HG02885 (cell line): ENCODE measurements at regions not wholly inside any gene's neighbourhood (a gene's known extent, or its start where the extent isn't known, plus 50 kb on each side); places are given as distances from the start of the nearest gene placed in this dataset.
"Not testable (repeated sequence)": the region's sequence is repeated elsewhere in the genome, so short reads cannot be mapped to it uniquely, and the experiment has no call there.

Experiments
- ATAC-seq: cut with Tn5 transposase; IDR thresholded peaks from one replicate; pipeline ENCODE4 v1.9.1; 2021; ENCODE audit warnings: mild to moderate bottlenecking; ENCODE audit not compliant: unreplicated experiment, poor library complexity

DNA sequence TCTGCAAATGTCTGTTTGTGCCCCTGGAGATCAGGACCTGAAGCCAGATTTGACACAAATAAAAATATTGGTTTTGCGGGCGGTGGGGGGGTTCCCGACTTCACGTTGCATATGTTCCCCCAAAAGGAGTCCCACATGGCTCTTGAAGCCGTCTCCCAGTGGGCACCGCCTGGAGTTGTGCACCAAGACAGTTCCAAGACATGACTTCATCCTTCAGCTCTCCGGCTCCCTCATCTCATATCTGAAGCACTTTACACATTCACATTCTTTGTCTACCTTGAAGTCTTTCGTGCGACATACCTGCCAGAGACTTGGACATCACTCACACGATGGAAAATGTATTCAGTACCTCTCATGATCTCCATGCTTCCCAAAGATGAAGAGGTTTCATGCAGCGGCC lies 362.8 kb upstream of the FOXK1 start:
- no peak for ATAC-seq

DNA sequence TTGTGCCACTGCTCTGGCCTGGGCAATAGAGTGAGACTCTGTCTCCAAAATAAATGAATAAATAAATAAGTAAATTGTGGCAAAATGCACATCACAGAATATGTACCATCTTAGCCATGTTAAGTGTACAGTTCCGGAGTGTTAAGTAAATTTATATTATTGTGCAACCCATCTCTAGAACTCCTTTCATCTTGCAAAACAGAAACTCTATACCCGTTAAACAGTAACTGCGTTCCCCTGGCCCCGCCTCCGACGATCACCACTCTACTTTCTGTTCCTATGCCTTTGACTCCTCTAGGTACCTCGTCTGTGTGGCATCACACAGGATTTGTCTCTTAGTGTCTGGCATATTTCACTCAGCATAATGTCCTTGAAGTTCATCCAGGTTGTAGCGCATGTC lies 356.4 kb upstream of the FOXK1 start:
- ATAC-seq, result no peak

DNA sequence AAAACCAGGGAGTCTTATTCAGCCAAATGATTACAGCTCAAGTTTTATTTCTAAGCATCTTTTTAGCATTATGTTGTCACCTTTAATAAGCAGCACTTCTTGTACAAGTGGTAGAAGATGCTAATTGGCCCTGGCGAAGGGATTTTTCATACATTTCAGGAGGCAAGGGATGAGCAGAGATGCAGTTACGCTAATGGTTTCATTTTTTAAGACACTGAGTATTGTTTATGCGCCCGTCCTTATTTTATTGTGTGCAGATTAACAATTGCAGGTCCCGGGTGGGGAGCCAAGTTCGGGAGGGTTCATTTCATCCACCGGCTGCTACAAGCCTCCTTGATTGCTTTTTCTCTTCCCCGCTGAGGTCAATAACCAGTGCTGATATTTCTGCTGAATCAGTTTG lies 350.4 kb upstream of the FOXK1 start:
- ATAC-seq, result no peak

DNA sequence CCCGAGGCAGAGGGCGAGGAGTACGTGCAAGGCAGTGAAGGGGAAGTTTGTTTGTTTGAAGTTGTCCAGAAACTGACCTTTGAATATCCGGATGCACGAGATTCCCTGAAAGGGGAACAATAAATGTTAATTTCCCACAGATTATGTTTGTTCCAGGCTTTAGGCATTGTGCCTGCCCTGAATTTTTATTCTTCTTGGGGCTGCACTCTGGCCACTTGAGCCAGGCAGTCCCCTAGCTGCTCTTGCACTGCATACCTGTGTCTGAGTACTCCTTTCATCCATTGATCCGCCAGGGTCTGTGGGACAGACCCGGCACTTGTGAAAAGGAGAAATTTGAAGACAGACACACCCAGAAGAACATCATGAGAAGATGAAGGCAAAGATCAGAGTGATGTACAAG lies 343.5 kb upstream of the FOXK1 start:
- ATAC-seq, result no peak

DNA sequence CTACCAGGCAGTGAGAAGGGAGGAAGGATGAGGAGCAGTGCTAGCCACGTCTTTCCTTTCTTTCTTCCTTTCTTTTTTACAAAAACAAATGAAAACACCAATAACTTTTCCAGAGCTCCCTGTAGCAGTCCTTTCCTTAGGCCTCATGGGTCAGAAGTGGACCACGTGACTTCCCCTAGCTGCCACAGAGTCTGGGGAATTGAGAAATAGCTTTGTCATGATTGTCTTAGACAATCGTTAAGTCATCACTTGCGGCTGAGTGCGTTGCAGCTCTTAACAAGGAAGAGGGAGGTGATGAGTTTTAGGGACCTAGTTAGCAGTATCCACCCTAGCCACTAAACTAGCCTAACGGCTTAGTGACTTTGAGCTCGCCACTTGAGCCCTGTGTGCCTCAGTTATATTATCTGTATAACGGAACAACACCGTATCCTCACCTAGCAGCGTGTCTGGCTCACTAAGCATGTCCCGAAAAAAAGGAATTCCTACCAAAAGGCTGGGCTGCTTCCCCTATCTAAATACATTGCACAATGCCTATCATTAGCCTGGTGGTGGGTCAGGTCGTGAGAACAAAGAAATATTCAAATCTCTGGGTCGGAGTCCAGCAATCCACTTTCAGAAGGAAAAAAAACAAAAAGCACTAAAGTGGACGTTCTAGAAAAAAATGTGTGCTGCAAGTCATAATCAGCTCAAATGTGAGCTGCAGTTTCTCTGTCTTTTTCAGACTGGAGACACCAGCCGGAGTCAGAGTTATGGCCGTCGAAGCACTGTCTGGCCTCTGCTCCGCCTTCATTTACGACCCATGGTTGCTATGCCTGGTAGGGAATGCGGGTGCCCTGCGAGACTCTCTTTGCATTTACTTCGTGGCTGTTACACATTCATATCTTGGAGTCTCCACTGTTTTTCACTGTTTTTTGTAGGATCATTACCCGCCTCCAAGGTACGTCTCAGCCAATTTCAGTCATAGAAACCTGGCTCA lies 338.5 kb upstream of the FOXK1 start:
- no peak for ATAC-seq

DNA sequence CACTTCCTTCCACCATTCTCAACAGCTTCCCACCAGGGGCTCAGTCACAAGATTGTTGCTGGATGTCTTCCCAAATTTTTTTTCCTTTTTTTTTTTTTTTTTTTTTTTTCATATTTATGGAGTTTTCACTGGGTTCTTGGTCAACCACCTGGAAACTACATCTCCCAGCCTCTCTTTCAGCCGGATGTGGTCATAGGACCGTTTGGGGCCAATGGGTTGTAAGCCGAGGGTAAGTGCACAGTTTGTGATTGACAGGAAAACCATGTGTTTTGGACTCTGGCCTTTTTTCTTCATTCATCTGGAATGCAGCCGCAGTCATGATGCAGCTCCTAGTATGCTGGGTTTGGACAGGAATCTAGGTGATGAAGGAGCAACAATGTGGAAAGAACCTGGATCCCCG lies 337.1 kb upstream of the FOXK1 start:
- ATAC-seq, result no peak

DNA sequence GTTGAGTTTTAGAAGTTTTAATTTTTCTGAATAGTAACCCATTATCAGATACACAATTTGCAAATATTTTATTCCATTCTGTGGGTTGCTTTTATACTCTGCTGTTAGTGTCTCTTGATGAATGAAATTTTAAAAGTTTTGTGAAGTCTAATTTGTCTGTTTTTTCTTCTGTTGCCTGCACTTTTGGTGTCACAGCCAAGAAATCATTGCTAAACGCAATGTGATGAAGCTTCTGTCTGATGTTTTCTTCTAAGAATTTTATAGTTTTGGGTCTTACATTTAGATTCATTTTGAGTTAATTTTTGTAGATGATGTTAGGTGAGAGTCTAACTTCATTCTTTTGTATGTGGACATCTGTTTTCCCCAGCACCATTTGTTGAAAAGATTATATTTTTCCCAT lies 330.0 kb upstream of the FOXK1 start:
- no peak for ATAC-seq

DNA sequence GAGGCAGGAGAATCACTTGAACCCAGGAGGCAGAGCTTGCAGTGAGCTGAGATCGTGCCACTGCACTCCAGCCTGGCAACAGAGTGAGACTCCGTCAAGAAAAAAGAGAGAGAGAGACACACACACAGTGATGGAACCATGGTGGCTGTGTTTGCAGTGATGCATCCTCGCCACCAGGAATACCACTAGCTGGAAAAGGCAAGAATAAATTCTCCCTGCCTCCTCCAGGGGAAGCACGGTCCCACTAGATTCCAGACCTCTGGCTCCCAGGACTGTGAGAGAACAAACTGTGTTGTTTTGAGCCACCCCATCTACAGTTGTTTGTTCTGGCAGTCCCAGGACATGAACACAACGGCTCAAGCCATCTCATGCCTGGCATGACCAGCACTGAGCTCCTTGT lies 320.3 kb upstream of the FOXK1 start:
- ATAC-seq, result no peak

DNA sequence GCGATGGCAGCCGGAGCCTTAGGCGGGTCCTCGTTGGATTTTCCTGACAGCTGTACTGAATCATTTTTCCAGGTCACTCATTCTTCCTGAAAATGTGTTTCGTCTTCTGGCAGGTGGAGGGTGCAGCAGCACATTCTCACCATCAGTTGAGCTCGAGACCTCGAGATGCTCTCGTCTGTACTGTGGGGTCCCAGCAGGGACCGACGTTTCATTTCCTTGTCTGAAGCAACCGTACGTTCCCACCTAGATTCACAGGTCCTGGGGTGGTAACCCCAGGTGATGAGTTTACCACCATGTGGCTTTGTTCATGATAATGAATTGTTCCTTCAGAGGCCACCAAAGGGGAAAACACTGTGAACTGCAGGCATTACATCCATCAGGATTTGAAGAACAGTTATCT lies 298.5 kb upstream of the FOXK1 start:
- ATAC-seq, result no peak

DNA sequence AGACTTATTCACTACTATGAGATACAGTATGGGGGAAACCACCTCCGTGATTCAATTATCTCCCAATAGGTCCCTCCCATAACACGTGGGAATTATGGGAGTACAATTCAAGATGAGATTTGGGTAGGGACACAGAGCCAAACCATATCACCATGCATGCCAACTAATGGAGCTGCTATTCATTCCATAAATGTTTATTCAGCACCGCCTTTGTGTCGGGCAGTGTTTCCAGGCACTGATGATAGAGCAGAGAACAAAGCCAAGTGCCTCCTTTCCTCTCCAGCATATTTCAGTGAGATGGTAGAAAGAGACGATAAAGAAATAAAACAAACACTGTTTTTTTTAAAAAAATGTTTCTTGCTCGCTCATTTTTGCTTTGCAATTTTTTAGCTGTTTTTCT lies 295.9 kb upstream of the FOXK1 start:
- ATAC-seq, result no peak

DNA sequence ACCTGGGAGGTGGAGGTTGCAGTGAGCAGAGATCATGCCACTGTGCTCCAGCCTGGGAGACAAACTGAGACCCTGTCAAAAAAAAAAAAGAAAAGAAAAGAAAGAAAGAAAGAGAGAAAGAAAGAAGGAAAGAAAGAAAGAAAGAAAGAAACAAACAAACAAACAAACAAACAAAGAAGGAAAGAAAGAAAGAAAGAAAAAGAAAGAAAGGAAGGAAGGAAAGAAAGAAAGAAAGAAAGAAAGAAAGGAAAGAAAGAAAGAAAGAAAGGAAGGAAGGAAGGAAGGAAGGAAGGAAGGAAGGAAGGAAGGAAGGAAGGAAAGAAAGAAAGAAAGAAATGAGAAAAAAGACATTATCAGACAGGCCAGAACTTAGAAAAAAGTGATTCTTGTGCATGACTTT lies 291.0 kb upstream of the FOXK1 start:
- ATAC-seq, result not testable (repeated sequence)

DNA sequence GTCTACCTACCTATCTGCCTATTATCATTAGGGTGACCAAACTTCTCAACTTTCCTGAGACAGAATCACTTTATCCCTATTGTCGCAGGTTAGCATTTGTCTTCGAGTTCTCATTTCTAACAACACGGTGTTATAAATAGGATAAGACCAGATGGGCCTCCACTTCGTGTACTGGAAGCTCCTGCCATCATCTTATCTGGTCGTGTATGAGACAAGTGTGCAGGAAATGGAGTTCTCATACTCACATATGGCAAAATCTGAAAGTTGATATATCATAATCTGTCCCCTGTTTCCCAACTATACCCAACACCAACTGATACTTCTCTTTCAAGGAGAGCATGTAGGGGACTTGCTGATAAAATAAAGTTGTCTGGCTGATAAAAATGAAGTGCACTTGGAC lies 287.4 kb upstream of the FOXK1 start:
- ATAC-seq, result no peak

DNA sequence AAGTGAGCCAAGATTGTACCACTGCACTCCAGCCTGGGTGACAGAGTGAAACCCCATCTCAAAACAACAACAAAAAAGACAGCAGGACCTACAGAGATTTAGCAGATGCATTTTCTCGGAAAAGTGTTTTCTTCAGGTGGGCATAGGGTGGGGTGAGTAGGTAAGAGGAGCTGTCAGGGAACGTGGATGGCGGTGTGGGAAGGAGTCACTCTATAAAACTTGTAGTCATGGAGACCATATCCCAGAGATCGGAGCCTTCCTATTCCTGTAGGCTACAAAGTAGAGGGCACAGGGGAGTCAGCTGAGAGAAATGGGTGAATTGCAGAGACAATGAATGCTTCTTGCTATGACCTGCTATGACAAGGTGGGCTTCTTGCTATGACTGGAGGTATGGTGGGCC lies 283.0 kb upstream of the FOXK1 start:
- no peak for ATAC-seq

DNA sequence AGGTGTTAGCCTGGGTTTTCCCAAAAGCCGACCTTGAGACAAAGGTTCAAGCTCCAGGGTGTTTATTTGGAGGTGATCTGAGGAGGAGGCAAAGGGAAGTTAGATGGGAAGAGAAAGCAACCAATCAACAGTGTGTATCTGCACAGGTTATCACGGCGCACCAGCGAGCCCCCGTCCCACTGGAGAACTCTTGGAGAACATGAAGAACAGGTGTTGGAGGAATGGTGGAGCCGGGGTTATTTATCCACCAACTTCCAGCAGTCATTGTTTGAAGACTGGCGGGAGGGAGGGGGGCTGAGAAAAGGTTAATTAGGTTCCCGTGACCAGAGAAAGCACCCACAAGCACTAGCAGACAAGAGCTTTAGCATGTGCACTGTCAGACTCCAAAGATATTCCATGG lies 282.5 kb upstream of the FOXK1 start:
- no peak for ATAC-seq

DNA sequence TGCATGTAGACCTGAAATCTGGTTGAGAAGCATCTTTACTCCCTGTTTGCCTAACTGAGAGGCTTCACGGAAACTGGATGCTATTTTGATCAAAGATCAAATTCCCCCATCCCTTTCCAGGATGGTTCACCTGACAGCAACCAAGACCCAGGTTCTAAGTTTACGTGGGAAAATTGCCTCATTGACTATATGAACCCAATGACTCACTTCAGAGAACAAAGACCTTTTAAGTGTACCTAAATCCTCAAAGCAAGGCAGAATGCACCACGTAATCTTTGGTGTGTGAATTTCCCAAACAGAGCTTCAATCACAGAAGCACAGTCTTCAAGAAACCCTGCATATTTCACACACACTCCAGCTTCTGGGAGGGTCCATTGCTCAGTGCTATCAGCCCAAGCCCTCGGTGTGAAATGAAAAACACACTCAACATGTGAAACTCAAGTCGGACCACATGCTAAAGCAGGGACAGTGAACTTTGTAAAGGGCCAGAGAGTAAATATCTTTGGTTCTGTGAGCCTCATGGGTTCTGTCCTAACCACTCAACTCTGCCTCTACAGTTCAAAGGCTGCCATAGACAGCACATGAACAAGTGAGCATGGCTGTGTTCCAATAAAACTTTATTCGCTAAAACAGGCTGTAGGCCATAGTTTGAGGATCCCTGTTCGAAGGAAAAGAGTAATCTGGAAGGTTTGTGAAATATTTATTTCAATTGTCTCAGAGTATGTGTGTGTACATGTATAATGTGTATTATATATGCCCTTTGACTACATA lies 275.6 kb upstream of the FOXK1 start:
- ATAC-seq, result no peak

DNA sequence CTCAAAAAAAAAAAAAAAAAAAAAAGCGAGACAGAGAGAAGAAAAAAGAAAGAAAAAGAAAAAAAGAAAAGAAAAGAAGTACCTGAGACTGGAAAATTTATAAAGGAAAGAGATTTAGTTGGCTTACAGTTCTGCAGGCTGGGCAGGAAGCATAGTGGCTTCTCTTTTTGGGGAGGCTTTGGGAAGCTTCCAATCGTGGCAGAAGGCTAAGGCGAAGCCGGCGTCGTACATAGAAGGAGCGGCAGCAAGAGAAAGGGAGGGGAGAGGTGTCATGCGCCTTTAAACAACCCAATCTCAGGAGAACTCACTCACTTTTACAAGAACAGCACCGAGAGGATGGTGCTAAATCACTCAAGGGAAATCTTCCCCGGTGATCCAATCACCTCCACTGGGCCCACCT lies 272.1 kb upstream of the FOXK1 start:
- ATAC-seq, result no peak

DNA sequence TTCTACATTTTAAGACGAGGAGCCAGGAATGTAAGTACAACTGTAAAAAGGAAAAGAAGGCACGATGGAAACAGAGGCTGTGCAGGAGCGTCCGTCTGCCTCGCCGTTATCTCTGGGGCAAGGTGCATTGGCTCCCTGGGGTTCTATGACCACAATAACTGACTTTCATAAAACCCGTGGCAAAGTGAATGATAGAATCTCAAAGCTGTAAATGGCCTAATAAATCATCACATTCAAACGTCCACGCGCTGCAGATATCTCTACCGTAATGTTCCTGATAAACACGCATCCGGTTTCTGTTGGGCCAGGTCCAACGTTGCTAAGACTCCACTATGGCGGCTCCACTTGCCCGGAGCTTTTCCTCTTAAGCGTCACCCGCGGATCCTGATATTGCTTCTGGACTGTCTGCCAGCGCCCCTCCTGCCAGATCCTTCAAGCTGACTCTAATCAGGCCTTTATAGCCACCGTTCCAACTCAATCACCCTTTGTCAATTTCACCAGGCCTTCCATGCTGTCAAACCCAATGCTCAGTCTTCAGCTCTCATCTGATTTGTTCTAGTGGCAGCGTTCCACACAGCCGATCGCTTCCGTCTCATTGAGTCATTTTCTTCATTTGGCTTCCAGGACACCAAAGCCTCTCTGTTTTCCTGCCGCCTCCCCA lies 265.6 kb upstream of the FOXK1 start:
- no peak for ATAC-seq

DNA sequence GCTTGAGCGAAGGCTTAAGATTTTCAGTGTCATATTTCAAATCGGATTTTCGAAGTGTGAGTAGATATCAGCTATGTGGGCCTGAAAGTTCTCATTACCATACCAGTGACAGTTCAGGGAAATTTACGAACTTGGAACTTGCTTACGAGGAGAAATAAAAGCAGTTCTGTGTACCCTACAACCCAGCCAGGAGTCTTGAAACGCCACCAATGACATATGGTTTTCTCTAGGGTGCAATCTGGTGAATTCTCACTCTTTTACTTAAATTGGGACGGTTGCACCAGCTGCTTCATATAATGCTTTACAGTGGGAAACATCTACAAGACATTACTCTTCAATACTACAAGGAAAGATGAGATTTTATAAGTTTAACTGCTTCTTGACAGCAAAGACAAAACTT lies 253.6 kb upstream of the FOXK1 start:
- ATAC-seq, result no peak

DNA sequence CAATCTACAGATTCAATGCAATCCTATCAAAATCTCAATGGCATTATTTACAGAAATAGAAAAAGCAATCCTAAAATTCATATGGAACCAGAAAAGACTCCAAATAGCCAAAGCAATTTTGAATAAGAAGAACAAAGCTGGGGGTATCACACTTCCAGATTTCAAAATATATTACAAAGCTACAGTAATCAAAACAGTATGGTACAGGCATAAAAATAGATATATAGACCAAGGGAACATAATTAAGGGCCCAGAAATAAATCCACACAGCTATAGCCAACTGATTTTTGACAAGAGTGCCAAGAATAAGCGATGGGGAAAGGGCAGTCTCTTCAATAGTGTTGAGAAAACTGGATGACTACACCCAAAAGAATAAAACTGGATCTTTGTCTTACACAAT lies 251.9 kb upstream of the FOXK1 start:
- no peak for ATAC-seq

DNA sequence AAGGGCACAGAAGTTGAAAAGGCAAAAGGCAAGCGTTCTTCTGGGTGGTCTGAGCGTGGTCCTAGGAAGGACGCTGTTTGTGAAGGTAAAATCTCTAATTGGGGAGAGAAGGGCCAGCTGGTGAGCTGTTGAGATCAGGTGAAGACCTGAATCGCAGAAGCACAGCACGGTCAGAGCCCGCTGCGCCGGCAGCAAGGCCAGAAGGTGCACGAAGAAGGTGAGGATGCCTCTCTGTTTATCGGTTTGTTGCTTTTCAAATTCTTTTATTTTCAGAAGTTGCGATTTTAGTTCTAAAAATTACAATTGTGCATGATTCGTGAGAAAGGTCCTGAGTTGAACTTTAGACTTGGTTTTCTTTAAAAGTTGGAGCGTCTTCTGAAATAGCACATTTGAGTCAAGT lies 247.8 kb upstream of the FOXK1 start:
- ATAC-seq, result no peak

DNA sequence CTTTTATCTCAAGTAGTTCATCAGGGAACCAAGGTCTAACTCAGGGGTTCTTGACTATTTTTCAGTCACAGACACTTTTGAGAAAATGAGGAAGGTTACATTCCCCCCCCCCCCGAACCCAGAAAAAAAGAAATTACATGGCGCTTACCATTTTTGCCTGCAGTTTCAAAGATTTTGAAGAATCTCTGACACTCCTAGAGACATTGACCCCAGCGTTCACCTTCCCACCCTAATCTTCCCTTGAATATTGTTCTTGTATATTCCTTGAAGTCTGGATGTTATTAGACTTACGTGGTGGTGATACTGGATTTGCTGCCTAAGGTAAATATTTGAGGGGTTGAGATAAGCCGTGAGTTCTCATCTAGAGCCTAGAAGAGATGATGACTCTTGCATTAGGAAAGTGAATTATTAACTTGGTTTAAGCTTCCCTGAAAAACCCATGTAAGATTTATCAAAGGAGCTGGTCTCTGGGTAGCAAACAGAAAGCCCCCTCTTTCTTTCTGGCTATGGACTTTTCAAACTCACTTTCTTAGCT lies 245.7 kb upstream of the FOXK1 start:
- no peak for ATAC-seq
